CD4-positive, alpha-beta T cell treated with Interleukin-4 for 4 hours (primary cell): ENCODE measurements at regions not wholly inside any gene's neighbourhood (a gene's known extent, or its start where the extent isn't known, plus 50 kb on each side); places are given as distances from the start of the nearest gene placed in this dataset.

Experiments used
- DNase-seq: peaks from one replicate; pipeline ENCODE4 v3.0.0-alpha.2; 2020

DNA sequence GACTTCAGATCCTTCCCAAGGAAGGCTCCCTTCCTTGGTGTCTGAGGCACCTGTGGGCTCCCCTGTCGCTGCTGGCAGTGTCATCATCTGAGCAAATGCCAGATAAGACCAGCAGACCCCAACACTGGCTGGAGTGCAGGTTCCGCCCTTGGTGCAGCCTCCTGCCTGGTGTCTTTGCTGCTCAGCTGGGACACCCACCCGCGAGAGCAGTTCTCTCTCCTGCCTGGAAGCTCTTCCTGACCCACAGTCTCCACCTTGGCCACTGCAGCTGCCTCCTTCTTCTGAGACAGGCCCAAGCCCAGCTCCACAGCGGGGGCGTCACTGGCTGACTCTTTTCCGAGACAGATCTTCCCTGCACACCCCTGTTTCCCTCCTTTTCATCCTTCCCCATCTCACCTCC lies 395.7 kb upstream of the MAP3K7 start:
- DNase-seq, result no peak

DNA sequence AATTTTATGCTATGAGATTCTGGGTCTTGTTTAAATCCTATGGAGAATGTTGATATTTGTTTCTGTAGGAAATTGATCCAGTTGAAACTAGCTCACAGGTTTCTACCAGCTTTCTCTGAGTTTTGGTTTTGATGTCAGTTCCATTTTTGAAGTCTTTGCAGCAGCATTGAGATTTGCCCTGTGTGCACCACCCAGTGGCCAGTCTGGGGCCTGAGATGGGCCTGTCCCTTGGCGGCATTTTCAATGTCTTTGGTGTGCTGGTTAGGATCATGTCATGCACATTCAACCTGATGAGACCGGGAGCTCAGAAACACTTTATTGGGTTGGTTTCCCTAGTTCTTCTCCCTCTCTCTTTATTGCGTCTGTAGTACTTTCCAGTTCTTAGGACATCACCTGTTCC lies 395.2 kb upstream of the MAP3K7 start:
- DNase-seq, result no peak

- no peak for DNase-seq
Observed at GRCh38 chr6:90978046-90978445, 391.2 kb upstream of the MAP3K7 start.

DNA sequence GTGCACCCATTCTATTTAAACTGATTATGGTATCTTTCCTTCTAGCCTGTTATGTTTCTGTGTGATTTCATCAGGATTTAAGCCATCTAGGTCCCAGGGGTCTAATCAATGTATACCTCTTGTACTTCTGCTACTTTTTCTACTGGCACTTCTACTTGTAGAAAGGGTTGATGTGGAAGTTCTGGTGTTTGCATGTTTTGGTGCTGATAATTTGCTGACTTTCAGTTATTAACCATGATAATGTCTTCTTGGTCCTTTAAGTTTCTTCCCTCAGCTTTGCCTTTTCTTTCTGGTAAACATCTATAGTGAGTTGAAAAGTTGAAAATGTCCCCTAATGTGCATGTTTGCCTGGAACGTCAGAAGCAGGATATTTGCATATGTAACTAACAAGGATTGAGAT lies 390.6 kb upstream of the MAP3K7 start:
- no peak for DNase-seq

DNA sequence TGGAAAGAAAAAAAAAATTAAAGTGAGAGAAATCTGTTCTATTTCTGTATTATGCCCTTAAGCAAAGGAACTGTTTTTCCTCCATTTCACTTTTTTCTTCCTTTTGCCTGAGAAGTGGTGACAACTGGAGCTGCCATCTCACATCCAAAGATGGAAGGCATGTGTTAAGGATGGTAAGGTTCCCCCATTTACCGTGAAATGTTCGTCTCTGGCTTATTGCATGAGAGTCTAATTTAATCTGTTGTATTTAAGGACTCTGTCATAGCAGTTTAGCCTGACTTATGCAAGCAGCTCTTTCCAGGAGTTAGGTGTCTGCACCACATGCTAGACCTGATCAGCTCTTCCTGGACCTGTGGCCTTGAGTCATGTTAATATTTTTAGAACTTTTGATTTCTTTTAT lies 389.5 kb upstream of the MAP3K7 start:
- no peak for DNase-seq

DNA sequence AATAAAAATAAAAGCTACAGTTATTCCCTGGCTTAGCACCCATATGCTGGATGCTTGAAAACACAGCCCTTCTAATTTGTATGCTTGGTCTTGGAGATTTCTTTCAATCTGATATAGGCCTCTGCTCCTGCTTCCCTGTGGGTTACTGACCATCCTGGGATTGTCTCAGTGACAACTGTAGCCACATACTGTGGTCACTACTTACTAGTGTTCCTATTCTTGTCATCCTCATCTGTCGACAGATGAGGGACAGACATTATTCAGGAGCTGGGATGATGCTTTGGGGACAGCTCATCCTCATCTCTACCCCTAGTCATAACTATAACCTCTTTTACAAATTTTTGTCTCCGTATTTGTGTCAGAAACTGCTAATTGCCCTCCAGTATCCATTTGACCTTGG lies 388.9 kb upstream of the MAP3K7 start:
- no peak for DNase-seq

GRCh38 chr6:90973188-90973587 lies 386.3 kb upstream of the MAP3K7 start:
- DNase-seq, result no peak

DNA sequence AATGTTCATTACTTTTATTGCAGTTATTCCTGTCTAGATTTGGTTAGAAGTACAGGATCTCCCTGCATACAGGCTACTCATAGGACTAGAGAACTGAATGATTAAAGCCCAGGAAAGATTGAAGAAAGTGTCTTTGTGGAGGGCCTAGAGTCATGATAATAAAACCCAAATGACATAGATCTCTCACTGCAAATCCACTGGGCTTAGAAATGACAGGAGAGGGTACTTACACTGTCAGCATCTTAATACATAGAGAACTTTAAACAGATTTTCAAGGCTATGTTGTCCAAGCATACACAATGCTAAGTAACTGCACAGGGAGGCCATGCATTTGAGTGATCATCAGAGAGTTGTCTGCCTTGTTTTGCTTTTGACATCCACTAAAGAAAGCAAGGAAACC lies 383.8 kb upstream of the MAP3K7 start:
- no peak for DNase-seq

- DNase-seq, result no peak
Observed at GRCh38 chr6:90967471-90967870, 380.6 kb upstream of the MAP3K7 start.

GRCh38 chr6:90960324-90960723 lies 373.5 kb upstream of the MAP3K7 start:
- no peak for DNase-seq

DNA sequence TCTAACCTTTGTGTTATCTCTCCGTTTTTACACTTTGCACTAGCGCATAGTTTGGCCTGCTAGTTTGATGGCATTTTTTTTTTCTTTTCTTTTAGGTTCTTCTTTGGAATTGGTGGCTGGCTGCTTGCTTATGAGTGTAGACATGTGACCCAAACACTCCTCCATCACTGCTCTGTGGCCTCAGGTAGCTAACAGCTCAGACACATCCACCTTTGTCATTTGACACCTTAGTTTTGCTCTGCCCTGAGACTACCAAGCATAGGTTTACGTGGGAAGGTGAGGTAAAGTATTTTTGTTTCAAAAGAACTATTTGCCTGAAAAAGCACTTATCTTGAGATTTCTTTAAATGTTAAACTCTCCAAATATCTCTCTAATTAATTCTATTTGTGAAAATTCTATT lies 368.4 kb upstream of the MAP3K7 start:
- DNase-seq, result no peak

DNA sequence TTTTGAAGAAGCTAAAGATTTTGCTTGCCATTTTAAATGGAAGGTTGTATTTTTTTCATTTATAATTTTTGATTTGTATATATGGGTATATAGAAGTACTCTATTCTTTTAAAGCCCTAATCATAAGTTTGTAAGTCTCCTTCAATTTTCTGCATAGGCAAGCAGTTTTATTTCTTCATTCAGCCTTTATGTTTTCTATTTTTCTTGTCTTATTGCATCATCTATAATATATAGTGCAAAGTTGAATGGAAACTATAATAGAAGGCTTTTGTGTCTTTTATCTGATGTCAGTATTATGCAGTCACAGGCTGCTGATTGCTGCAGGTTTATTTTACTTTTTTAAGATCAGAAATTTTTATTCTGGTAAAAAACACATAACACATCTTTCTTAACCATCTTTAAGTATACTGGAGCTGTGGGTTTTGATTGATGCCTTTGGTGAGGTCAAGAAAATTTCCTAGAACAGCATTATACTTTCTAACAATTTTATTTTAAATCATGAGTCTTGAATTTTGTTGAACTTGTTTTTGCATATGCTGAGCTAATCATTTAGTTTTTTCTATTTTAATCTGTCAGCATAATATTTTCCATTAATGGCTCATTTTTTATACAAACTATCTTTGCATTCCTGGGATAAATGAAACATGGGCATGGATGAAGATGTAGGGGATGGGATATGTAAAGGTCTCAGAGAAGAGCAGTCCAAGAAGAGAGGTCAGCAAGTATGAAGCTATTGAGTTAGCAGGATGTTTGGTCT lies 366.7 kb upstream of the MAP3K7 start:
- DNase-seq, result no peak

GRCh38 chr6:90952176-90952575 lies 365.3 kb upstream of the MAP3K7 start:
- DNase-seq, result no peak

DNA sequence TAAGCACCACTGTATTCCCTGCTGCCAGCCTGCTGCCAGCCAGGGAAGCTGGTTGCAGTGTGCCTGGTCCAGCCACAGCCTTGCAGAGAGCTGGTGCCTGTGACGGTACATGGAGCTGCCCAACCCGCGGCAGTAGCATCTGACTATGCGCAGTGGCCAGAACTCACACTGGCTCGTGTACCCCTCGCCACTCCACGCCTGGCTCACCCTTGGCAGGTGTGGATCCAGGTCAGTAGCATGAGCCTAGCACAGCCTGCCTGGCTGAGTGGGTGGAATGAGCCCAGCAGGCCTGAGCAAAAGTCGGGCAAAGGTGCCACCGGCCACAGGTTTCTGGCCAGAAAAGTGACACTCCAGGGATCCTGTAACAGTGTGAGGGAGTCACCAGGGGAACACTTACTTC lies 361.7 kb upstream of the MAP3K7 start:
- DNase-seq, result no peak

DNA sequence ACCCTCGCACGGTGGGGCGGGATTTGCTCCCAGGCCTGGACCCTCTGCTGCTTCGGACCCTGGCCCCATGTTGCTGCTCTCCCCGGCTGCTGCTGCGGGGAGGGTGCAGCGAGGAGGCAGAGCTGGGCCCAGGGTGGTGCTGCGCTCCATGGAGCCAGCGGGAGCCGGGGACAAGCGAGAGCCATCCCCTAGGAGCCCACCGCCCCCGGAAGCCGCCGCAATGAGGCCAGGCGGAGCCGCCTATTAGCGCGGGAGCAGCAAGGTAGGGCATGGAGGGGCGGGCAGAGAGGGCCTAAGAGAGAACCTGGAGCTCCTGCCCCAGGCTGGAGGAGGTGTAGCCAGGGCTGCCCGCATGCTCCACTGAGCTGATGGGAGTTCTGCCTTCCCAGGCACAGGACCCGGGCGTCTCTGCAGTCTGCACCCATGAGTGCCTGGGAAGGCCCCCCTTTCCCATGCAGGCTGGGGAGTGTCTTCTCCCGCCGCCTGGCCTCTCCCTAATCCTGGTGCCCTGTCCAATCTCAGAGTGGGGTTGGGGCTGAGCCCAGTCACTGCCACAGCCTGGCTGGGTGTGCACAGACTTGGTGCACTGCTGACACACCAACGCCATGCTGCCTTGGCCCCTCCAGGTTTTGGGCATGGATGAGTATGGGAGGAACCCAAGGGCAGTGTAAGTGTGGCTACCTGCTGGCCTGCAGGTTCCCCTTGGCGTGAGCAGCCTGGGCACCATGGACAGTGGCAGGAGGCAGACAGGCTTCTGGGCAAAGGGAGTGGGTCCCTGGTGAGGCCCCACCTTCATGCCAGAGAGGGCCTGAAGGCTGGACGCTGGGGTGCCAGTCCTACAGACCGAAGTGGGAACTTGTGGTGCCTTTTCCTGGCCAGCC lies 360.6 kb upstream of the MAP3K7 start:
- DNase-seq, result no peak

DNA sequence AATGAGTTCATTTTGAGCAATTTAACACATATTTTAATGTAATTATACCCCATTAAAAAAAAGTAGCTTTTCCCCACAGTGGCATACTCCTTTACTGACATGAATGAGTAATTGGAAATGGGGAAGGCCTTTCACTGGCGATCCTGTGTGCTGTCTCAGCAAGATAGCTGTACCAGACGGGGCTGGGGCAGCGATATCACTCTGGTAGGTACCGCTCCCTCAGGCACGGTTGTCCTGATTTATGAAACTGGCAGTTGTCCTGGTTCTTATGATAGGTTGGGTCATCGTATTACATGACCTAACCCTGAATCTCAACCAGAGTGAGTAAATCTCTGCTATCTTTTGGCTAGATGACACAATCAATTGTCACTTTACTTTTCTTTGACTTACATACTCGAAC lies 355.0 kb upstream of the MAP3K7 start:
- DNase-seq, result no peak

- DNase-seq, result peak; percentile 57
Observed at GRCh38 chr6:90940812-90941481, 354.1 kb upstream of the MAP3K7 start.

- DNase-seq, result no peak
Observed at GRCh38 chr6:90939906-90940305, 353.0 kb upstream of the MAP3K7 start.

DNA sequence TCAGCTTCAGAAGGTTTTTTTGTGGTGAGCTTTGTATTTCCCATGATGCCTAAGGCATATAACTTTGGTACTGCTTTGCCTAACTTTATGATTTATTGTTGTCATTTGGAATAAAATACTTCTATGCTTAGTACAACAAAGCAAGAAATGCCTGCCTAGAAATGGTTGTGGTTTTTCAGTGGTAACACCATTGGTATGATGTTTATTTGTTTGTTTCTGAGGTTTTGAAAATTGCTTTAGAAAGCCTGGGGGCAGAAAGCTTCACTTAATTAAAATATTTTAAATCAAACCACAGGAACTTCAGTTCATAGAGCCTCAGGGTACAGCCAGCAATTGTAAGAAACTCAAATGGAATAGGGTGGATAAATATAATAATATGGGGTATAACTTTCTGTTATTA lies 351.2 kb upstream of the MAP3K7 start:
- DNase-seq, result no peak

- no peak for DNase-seq
Observed at GRCh38 chr6:90936286-90936685, 349.4 kb upstream of the MAP3K7 start.

DNA sequence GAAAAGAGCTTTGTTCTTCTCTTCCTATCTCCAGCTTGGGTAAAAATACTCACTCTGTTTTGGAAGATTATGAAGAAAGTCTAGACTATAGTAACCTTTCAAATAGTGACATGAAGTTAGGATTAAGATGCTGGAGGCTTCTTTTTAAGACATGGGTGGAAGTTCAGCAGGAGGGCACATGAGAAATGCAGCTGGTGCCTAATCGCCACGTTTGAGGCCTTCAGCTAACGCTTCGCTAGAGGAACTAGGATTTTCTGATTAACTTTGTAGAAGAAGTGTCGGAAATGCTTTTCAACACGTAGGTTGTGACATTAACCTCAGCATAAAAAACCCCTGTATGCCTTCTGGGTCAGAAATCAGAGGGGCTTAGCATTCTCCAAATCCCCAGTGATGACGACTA lies 348.1 kb upstream of the MAP3K7 start:
- no peak for DNase-seq

- no peak for DNase-seq
Observed at GRCh38 chr6:90934081-90934480, 347.2 kb upstream of the MAP3K7 start.

DNA sequence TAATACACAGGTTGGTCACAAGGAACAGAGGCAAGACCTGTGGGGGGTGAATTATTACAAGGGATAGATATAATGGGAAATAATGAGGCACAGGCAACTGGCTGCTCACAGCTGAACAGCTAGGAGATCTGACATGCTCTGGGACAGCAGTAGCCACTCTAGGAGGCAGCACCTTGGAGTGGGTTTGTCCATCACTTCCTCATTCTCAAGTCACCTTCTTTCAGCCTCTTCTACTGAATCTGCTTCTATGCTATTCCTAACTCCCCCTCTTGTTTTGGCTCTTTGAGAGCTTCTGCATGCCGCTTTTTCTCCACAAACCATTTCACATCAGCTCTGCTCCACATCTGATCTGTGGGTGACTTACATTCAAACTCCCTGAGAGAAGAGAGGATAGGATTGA lies 345.5 kb upstream of the MAP3K7 start:
- DNase-seq, result no peak

- no peak for DNase-seq
Observed at GRCh38 chr6:90928051-90928450, 341.2 kb upstream of the MAP3K7 start.
